HL-60 (cell line): ENCODE measurements at regions not wholly inside any gene's neighbourhood (a gene's known extent, or its start where the extent isn't known, plus 50 kb on each side); places are given as distances from the start of the nearest gene placed in this dataset.
"Not testable (repeated sequence)": the region's sequence is repeated elsewhere in the genome, so short reads cannot be mapped to it uniquely, and the experiment has no call there.

ENCODE experiments used
- DNase-seq, 2 experiments: peaks; one replicate each; pipeline ENCODE4 v3.0.0-alpha.2; 2010 to 2020; ENCODE audit warnings: low read depth in 1 of 2, low spot score in 1 of 2
- H3K27ac ChIP-seq: fragments of 250-450 bp; sonication (Bioruptor Pico); replicated peaks from 2 replicates; pipeline ENCODE4 v1.5.1; 2020; ENCODE audit warnings: mild to moderate bottlenecking, moderate library complexity
- H3K27me3 ChIP-seq: fragments of 250-450 bp; sonication (Bioruptor Pico); 2 replicates; pipeline ENCODE4 v1.5.1; 2021; ENCODE audit warnings: mild to moderate bottlenecking, moderate library complexity; ENCODE audit not compliant: insufficient read depth, poor library complexity, severe bottlenecking
- H3K4me3 ChIP-seq: replicated peaks from 2 replicates; pipeline ENCODE4 v1.5.1; 2011; ENCODE audit warnings: mild to moderate bottlenecking, control low read depth, low read length; ENCODE audit not compliant: insufficient read depth
- CTCF ChIP-seq: IDR thresholded peaks from one replicate; pipeline ENCODE4 v1.5.1; 2011; ENCODE audit warnings: low read length, control low read depth, inconsistent platforms; ENCODE audit not compliant: insufficient read depth
- GABPA ChIP-seq: IDR thresholded peaks from 2 replicates; pipeline ENCODE4 v1.6.1; 2012; ENCODE audit warnings: low read depth
- POLR2AphosphoS5 ChIP-seq: IDR thresholded peaks from 2 replicates; pipeline ENCODE4 v1.6.1; 2012; ENCODE audit warnings: low read depth
- REST ChIP-seq: IDR thresholded peaks from 2 replicates; pipeline ENCODE4 v1.6.1; 2012; ENCODE audit warnings: low read depth; ENCODE audit not compliant: insufficient replicate concordance
- SPI1 ChIP-seq: IDR thresholded peaks from 2 replicates; pipeline ENCODE4 v1.6.1; 2012; ENCODE audit warnings: low read depth, mild to moderate bottlenecking, borderline replicate concordance

DNA sequence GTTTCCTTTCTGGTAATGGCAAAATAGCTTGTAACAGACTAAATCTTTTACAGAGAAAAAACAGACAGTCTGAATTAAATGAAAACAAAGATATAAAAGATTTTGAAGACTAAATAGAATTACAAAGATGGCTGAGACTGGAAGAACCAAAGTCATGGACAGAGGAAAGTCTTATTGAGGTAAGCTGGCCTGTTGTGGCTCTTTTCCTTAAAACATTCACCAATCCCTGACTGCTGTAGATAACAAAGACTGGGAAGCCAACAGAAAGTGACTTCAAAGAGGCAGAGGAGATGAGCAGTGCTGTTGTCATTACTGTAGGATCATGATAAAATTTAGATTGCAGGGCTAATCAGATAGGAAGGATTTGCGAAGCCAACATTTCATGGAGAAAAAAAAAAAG, 517.0 kb downstream of the KIF2B start:
- Histone ChIP-seq H3K27me3 (no peaks in the 10 kb centered on the region), H3K27ac (no peak overlapping the region), H3K4me3 (no peak overlapping the region)
- TF ChIP-seq GABPA (no peak), REST (no peak), CTCF (no peak), POLR2AphosphoS5 (no peak)
- DNase-seq = no peak

DNA sequence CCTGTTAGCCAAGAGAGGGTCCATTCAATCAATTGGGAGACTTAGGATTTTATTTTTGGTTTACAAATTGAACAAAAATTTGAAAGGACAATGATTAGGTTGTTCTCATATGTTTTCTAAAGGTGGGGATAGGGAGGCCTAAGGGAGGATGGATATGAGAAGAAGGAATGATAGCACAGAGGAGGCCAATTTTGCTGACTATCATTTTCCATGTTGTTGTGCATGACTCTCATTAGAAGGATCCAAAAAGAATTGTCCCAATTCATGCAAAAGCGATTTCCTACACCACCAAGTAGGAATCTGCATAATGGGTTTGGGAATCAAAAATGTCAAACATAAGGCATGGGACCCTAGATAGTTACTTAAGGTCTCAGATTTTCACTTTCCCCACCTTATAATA, 524.8 kb downstream of the KIF2B start:
- Histone ChIP-seq H3K27me3 (no peaks in the 10 kb centered on the region), H3K27ac (no peak overlapping the region), H3K4me3 (no peak overlapping the region)
- TF ChIP-seq CTCF (no peak), GABPA (no peak), POLR2AphosphoS5 (no peak)
- no peak for DNase-seq

DNA sequence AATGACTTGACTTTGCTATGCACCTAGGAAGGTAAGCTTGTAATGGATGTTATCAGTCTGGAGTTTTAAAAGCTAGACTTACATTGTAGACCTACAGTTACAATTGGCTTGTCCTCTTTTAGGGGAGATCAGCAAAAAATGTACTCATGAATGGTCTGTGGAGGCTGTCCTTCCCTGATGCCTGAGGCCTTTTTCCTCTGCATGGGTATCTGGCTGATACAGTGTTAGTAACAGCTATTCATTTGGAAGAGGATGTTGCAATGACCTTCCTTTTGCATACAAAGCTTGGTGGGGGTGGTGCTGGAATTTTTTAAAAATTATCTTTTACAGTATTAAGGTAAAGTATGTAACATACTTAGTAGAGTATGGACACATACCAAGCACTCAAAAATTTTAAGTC, 525.5 kb downstream of the KIF2B start:
- H3K27me3 ChIP-seq = no peaks in the 10 kb centered on the region
- no peak for TF ChIP-seq CTCF
- TF ChIP-seq REST = no peak
- no peak for TF ChIP-seq SPI1
- TF ChIP-seq GABPA = no peak
- TF ChIP-seq POLR2AphosphoS5 = no peak
- no peak overlapping the region for H3K27ac ChIP-seq
- H3K4me3 ChIP-seq = no peak overlapping the region
- DNase-seq = no peak

DNA sequence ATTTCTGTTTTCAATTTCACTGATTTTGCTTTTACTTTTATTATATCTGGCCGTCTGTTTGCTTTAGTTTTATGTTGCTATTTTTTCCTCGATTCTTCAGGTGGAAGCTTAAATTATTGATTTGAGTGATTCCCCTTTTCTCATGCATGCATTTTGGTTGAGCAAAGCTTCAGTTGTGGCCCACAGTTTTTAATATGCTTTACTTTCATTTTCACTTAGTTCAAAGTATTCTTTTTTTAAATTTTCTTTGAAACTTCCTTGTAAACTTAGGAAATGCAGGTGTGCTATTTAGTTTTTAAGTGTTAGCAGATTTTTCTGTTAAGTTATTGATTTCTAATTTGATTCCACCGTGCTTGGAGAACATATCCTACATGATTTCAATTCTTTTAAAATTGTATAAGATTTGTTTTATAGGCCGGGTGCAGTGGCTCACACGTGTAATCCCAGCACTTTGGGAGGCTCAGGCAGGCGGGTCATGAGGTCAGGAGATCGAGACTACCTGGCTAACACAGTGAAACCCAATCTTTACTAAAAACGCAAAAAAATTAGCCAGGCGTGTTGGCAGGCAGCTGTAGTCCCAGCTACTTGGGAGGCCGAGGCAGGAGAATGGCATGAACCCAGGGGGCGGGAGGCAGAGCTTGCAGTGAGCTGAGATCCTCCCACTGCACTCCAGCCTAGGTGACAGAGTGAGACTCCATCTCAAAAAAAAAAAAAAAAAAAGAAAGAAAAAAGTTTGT, 531.2 kb downstream of the KIF2B start:
- H3K4me3 ChIP-seq = no peak overlapping the region
- H3K27ac ChIP-seq = no peak overlapping the region
- no peak for TF ChIP-seq GABPA
- no peak for TF ChIP-seq POLR2AphosphoS5
- TF ChIP-seq REST = no peak
- TF ChIP-seq SPI1 = no peak
- TF ChIP-seq CTCF = no peak
- DNase-seq = no peak
- H3K27me3 ChIP-seq = no peaks in the 10 kb centered on the region

GRCh38 chr17:54361073-54361472, 538.3 kb downstream of the KIF2B start:
- DNase-seq, H3K27me3 ChIP-seq, H3K4me3 ChIP-seq, H3K27ac ChIP-seq: not testable (repeated sequence)
